Testis (tissue), 2 donors: ENCODE measurements at regions not wholly inside any gene's neighbourhood (a gene's known extent, or its start where the extent isn't known, plus 50 kb on each side); places are given as distances from the start of the nearest gene placed in this dataset.

Source experiments
- DNase-seq: peaks from one replicate; pipeline ENCODE4 v3.0.0-alpha.2; 2019
- H3K27ac ChIP-seq, 2 donors: fragments of 200-600 bp; sonication (generic); one replicate each; pipeline ENCODE4 v1.5.1; 2019
- H3K27me3 ChIP-seq: fragments of 200-600 bp; sonication (generic); one replicate; pipeline ENCODE4 v1.5.1; 2019
- H3K36me3 ChIP-seq: fragments of 200-600 bp; sonication (generic); one replicate; pipeline ENCODE4 v1.5.1; 2017; ENCODE audit warnings: low read depth; ENCODE audit errors: missing control alignments
- H3K4me1 ChIP-seq: fragments of 200-600 bp; sonication (generic); one replicate; pipeline ENCODE4 v1.5.1; 2019
- H3K4me3 ChIP-seq, 2 donors: fragments of 200-600 bp; sonication (generic); one replicate each; pipeline ENCODE4 v1.5.1; 2017 to 2019
- H3K9me3 ChIP-seq: fragments of 200-600 bp; sonication (generic); one replicate; pipeline ENCODE4 v1.5.1; 2017
- CTCF ChIP-seq, 3 experiments: fragments of 450-650 bp in 2 of 3; fragments of 200-600 bp in 1 of 3; sonication (generic) in 1 of 3; IDR thresholded peaks; one replicate each; pipeline ENCODE4 v1.5.1; 2016 to 2019; ENCODE audit warnings: antibody characterized with exemption in 3 of 3, mild to moderate bottlenecking in 2 of 3, moderate library complexity in 1 of 3
- POLR2A ChIP-seq: fragments of 450-650 bp; IDR thresholded peaks from one replicate; pipeline ENCODE4 v1.6.1; 2017; ENCODE audit warnings: antibody characterized with exemption, mild to moderate bottlenecking, moderate library complexity
- WGBS, 2 donors: methylation state at CpG; one replicate each; pipeline ENCODE4 v1.1.5; 2018; 5-methylcytosine and 5-hydroxymethylcytosine counted together
- intact Hi-C: fragments of 100-400 bp; cut with DNase I; formaldehyde crosslinking; loops from one replicate; pipeline ENCODE4 v1.15.1; 2023; ENCODE audit warnings: low total_unique reads

GRCh38 chr22:49437356-49437755, 390.3 kb downstream of the BRD1 start:
- 82 to 91% methylated on average over 16 to 17 of the region's 17 CpGs for WGBS, 2 donors
- H3K27ac ChIP-seq: no peak overlapping the region
- H3K4me1 ChIP-seq: no peaks in the 10 kb centered on the region
- H3K27me3 ChIP-seq: no peaks in the 10 kb centered on the region
- no peaks in the 10 kb centered on the region for H3K36me3 ChIP-seq
- intact Hi-C loops: no loop called here
- H3K4me3 ChIP-seq: no peak overlapping the region
- H3K9me3 ChIP-seq: no peaks in the 10 kb centered on the region
- DNase-seq: no peak
- TF ChIP-seq CTCF (IDR thresholded peaks at IDR 0.05): no peak
- TF ChIP-seq POLR2A: no peak

GRCh38 chr22:49436056-49436455, 391.6 kb downstream of the BRD1 start:
- Histone ChIP-seq H3K4me3 (no peak overlapping the region), H3K4me1 (no peaks in the 10 kb centered on the region), H3K36me3 (no peaks in the 10 kb centered on the region), H3K27me3 (no peaks in the 10 kb centered on the region), H3K27ac (no peak overlapping the region), H3K9me3 (no peaks in the 10 kb centered on the region)
- no peak for TF ChIP-seq CTCF (IDR thresholded peaks at IDR 0.05)
- no peak for TF ChIP-seq POLR2A
- 76 to 85% methylated on average over 11 of the region's 11 CpGs for WGBS, 2 donors
- intact Hi-C loops: no loop called here
- DNase-seq: no peak

- H3K4me3 ChIP-seq: no peak overlapping the region
- no peaks in the 10 kb centered on the region for H3K9me3 ChIP-seq
- H3K27me3 ChIP-seq: no peaks in the 10 kb centered on the region
- H3K4me1 ChIP-seq: no peaks in the 10 kb centered on the region
- DNase-seq: no peak
- H3K27ac ChIP-seq: no peak overlapping the region
- TF ChIP-seq CTCF (IDR thresholded peaks at IDR 0.05) (no peak), POLR2A (no peak)
- H3K36me3 ChIP-seq: no peaks in the 10 kb centered on the region
- intact Hi-C loops: no loop called here
- WGBS, 2 donors: 87 to 92% methylated on average over 6 to 13 of the region's 13 CpGs
Measured at GRCh38 chr22:49435596-49435995, 392.1 kb downstream of the BRD1 start.

GRCh38 chr22:49433717-49434611, 393.7 kb downstream of the BRD1 start:
- no peak for DNase-seq
- no peaks in the 10 kb centered on the region for H3K36me3 ChIP-seq
- intact Hi-C loops: no loop called here
- H3K9me3 ChIP-seq: no peaks in the 10 kb centered on the region
- no peak overlapping the region for H3K4me3 ChIP-seq
- no peaks in the 10 kb centered on the region for H3K4me1 ChIP-seq
- H3K27ac ChIP-seq: no peak overlapping the region
- no peak for TF ChIP-seq POLR2A
- no peak for TF ChIP-seq CTCF (IDR thresholded peaks at IDR 0.05)
- no peaks in the 10 kb centered on the region for H3K27me3 ChIP-seq
- 90 to 94% methylated on average over 12 to 37 of the region's 37 CpGs for WGBS, 2 donors

GRCh38 chr22:49432897-49433443, 394.7 kb downstream of the BRD1 start:
- H3K27me3 ChIP-seq: no peaks in the 10 kb centered on the region
- no peak for DNase-seq
- TF ChIP-seq CTCF (IDR thresholded peaks at IDR 0.05) (no peak), POLR2A (no peak)
- H3K4me1 ChIP-seq: no peaks in the 10 kb centered on the region
- H3K36me3 ChIP-seq: no peaks in the 10 kb centered on the region
- no peak overlapping the region for H3K27ac ChIP-seq
- H3K9me3 ChIP-seq: no peaks in the 10 kb centered on the region
- WGBS, 2 donors: 37 to 38% methylated on average over 2 to 11 of the region's 15 CpGs
- intact Hi-C loops: no loop called here
- H3K4me3 ChIP-seq: no peak overlapping the region
